Hepatocyte (in vitro differentiated cells): ENCODE measurements at regions not wholly inside any gene's neighbourhood (a gene's known extent, or its start where the extent isn't known, plus 50 kb on each side); places are given as distances from the start of the nearest gene placed in this dataset. TPM values are rescaled to one million over a fixed set of nuclear protein-coding genes. Genes with fewer than 3 reads are reported as not detected.

Source experiments
- DNase-seq: peaks from one replicate; pipeline ENCODE4 v3.0.0-alpha.2; 2016; ENCODE audit warnings: low spot score
- H2AFZ ChIP-seq: fragments of 200-600 bp; sonication (generic); 2 replicates; pipeline ENCODE4 v1.6.0; 2016; ENCODE audit warnings: antibody characterized with exemption, mild to moderate bottlenecking
- H3K27ac ChIP-seq: fragments of 200-600 bp; sonication (generic); 2 replicates; pipeline ENCODE4 v1.5.1; 2016; ENCODE audit warnings: mild to moderate bottlenecking
- H3K27me3 ChIP-seq: fragments of 200-600 bp; sonication (generic); 2 replicates; pipeline ENCODE4 v1.6.1; 2016
- H3K36me3 ChIP-seq: fragments of 200-600 bp; sonication (generic); replicated peaks from 2 replicates; pipeline ENCODE4 v1.5.1; 2016; ENCODE audit warnings: low read depth; ENCODE audit not compliant: insufficient read depth
- H3K4me1 ChIP-seq: fragments of 200-600 bp; sonication (generic); 2 replicates; pipeline ENCODE4 v1.5.1; 2016; ENCODE audit warnings: mild to moderate bottlenecking, moderate library complexity; ENCODE audit not compliant: insufficient read depth
- H3K4me2 ChIP-seq: fragments of 200-600 bp; sonication (generic); 2 replicates; pipeline ENCODE4 v1.6.0; 2016
- H3K4me3 ChIP-seq: fragments of 200-600 bp; sonication (generic); 2 replicates; pipeline ENCODE4 v1.5.1; 2016; ENCODE audit warnings: mild to moderate bottlenecking
- H3K79me2 ChIP-seq: fragments of 200-600 bp; sonication (generic); 2 replicates; pipeline ENCODE4 v1.6.0; 2017; ENCODE audit warnings: mild to moderate bottlenecking
- H3K9me2 ChIP-seq: fragments of 200-600 bp; sonication (generic); replicated peaks from 2 replicates; pipeline ENCODE4 v1.6.0; 2017; ENCODE audit warnings: mild to moderate bottlenecking; ENCODE audit not compliant: insufficient read depth
- H3K9me3 ChIP-seq: fragments of 200-600 bp; sonication (generic); 2 replicates; pipeline ENCODE4 v1.5.1; 2016; ENCODE audit warnings: low read depth, mild to moderate bottlenecking
- H4K20me1 ChIP-seq: fragments of 200-600 bp; sonication (generic); 2 replicates; pipeline ENCODE4 v1.6.0; 2016; ENCODE audit warnings: mild to moderate bottlenecking; ENCODE audit not compliant: insufficient read depth, poor library complexity, severe bottlenecking
- CTCF ChIP-seq: fragments of 200-600 bp; sonication (generic); IDR thresholded peaks from 2 replicates; pipeline ENCODE4 v1.5.1; 2016; ENCODE audit warnings: antibody characterized with exemption, mild to moderate bottlenecking; ENCODE audit not compliant: poor library complexity
- EZH2 ChIP-seq: fragments of 200-600 bp; sonication (generic); IDR thresholded peaks from 2 replicates; pipeline ENCODE4 v1.6.1; 2016; ENCODE audit warnings: antibody characterized with exemption, mild to moderate bottlenecking, borderline replicate concordance
- EZH2phosphoT487 ChIP-seq: fragments of 200-600 bp; sonication (generic); IDR thresholded peaks from one replicate; pipeline ENCODE4 v1.6.1; 2018; ENCODE audit warnings: antibody characterized with exemption, mild to moderate bottlenecking, low read depth, moderate library complexity; ENCODE audit not compliant: unreplicated experiment, severe bottlenecking
- WGBS: methylation state at CpG from one replicate; pipeline ENCODE4 v1.1.6; 2016; ENCODE audit warnings: low lambda C conversion rate; ENCODE audit errors: missing lambda C conversion rate; 5-methylcytosine and 5-hydroxymethylcytosine counted together
- small RNA-seq: library from RNA; depleted of rRNA; stranded (forward); fragments of <200 nt; gene quantifications from one replicate; pipeline ENCODE3, GENCODE V24; 2014

DNA sequence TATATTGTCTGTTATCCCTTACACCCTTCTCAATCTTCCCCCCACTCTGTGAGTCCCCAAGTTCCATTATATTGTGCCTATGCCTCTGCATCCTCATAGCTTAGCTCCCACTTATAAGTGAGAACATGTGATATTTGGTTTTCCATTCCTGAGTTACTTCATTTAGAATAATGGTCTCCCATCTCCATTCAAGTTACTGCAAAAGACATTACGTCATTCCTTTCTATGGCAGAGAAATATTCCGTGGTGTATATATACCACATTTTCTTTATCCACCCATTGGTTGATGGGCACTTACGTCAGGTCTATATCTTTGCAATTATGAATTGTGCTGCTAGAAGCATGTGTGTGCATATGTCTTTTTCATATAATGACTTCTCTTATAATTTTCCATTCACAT is 54.8 kb upstream of the SGCD start:
- Histone ChIP-seq H3K4me2 (no peak overlapping the region), H3K27ac (no peak overlapping the region), H3K4me1 (no peaks in the 10 kb centered on the region), H4K20me1 (no peaks in the 10 kb centered on the region), H3K9me3 (no peaks in the 10 kb centered on the region), H3K79me2 (no peaks in the 10 kb centered on the region), H3K4me3 (no peak overlapping the region), H3K27me3 (no peaks in the 10 kb centered on the region), H3K9me2 (no peaks in the 10 kb centered on the region), H2AFZ (no peak overlapping the region), H3K36me3 (no peaks in the 10 kb centered on the region)
- no peak for DNase-seq
- WGBS = 93% methylated on average over 3 of the region's 3 CpGs
- no peak for TF ChIP-seq CTCF
- TF ChIP-seq EZH2 = no peak
- TF ChIP-seq EZH2phosphoT487 = no peak

DNA sequence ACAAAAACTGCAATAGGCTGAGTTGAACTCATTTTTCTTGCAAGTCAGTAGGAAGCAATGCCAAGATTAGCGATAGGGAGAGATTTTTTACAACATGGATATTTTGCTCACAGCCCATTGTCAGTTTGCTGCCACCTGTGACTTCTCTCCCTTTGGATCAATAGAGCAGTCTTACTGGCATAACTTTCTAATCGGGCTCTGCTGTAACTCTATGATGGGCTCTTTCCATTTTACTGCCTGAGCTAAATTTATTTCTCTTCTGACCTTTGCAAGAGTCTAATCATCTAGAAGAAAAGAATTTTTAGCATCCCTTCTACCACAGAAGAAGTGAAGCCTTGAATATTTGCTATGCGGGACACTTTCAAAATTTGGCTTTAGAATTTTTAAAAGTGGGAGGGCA is 53.6 kb upstream of the SGCD start:
- H3K27me3 ChIP-seq = no peaks in the 10 kb centered on the region
- no peak overlapping the region for H3K27ac ChIP-seq
- no peak overlapping the region for H3K4me2 ChIP-seq
- no peaks in the 10 kb centered on the region for H3K9me2 ChIP-seq
- H3K79me2 ChIP-seq = no peaks in the 10 kb centered on the region
- 69% methylated on average over 3 of the region's 3 CpGs for WGBS
- H4K20me1 ChIP-seq = no peaks in the 10 kb centered on the region
- H2AFZ ChIP-seq = no peak overlapping the region
- no peaks in the 10 kb centered on the region for H3K9me3 ChIP-seq
- no peaks in the 10 kb centered on the region for H3K4me1 ChIP-seq
- DNase-seq = no peak
- no peak overlapping the region for H3K4me3 ChIP-seq
- no peaks in the 10 kb centered on the region for H3K36me3 ChIP-seq
- TF ChIP-seq CTCF = no peak
- no peak for TF ChIP-seq EZH2phosphoT487
- TF ChIP-seq EZH2 = no peak

GRCh38 chr5:156274453-156274852 is 52.5 kb upstream of the SGCD start:
- H3K4me2 ChIP-seq = no peak overlapping the region
- no peak for DNase-seq
- H3K36me3 ChIP-seq = no peaks in the 10 kb centered on the region
- H3K9me2 ChIP-seq = no peaks in the 10 kb centered on the region
- no peaks in the 10 kb centered on the region for H3K4me1 ChIP-seq
- H4K20me1 ChIP-seq = no peaks in the 10 kb centered on the region
- H3K4me3 ChIP-seq = no peak overlapping the region
- WGBS = 95% methylated on average over 1 of the region's 1 CpG
- no peak overlapping the region for H2AFZ ChIP-seq
- H3K79me2 ChIP-seq = no peaks in the 10 kb centered on the region
- no peaks in the 10 kb centered on the region for H3K9me3 ChIP-seq
- H3K27ac ChIP-seq = no peak overlapping the region
- H3K27me3 ChIP-seq = no peaks in the 10 kb centered on the region
- TF ChIP-seq CTCF (no peak), EZH2 (no peak), EZH2phosphoT487 (no peak)

Small RNAs in the stretch of these regions (small RNA-seq; reads per million reads assigned to genes)
- not detected for gene RNA5SP199
